ENCODE measurements at regions not wholly inside any gene's neighbourhood (a gene's known extent, or its start where the extent isn't known, plus 50 kb on each side); places are given as distances from the start of the nearest gene placed in this dataset.

GRCh38 chr1:241419986-241420385 lies 63.0 kb upstream of the RGS7 start:
- Histone ChIP-seq H3K4me2 (ENCODE audit: low read depth, low read length) (no peak overlapping the region), H3K4me1 (ENCODE audit: low read length) (no peaks in the 10 kb centered on the region), H3K36me3 (replicated peaks; ENCODE audit: insufficient read depth, low read length) (no peaks in the 10 kb centered on the region), H3K9me3 (replicated peaks; ENCODE audit: insufficient read depth, low read length) (no peaks in the 10 kb centered on the region), H3F3A (ENCODE audit: insufficient read depth, low read length) (no peaks in the 10 kb centered on the region), H3K9me2 (replicated peaks; ENCODE audit: insufficient read depth, low read length) (no peaks in the 10 kb centered on the region), H3K27ac (ENCODE audit: low read length) (no peak overlapping the region), H3K4me3 (ENCODE audit: low read length) (no peak overlapping the region), H3K27me3 (replicated peaks; ENCODE audit: insufficient read depth, low read length) (no peaks in the 10 kb centered on the region), H2AFZ (ENCODE audit: low read length) (no peak overlapping the region), H4K20me1 (ENCODE audit: insufficient read depth, low read length) (no peaks in the 10 kb centered on the region), H3K79me2 (ENCODE audit: low read length) (no peaks in the 10 kb centered on the region), H3K9ac (ENCODE audit: low read length) (no peak overlapping the region)
- no peak for DNase-seq
- TF ChIP-seq CTCF (IDR thresholded peaks at IDR 0.05; ENCODE audit: low read length) (no peak), EZH2 (optimal IDR thresholded peaks at IDR 0.05; ENCODE audit: low read depth, low read length) (no peak), EZH2phosphoT487 (IDR thresholded peaks at IDR 0.05; ENCODE audit: low read length) (no peak)

DNA sequence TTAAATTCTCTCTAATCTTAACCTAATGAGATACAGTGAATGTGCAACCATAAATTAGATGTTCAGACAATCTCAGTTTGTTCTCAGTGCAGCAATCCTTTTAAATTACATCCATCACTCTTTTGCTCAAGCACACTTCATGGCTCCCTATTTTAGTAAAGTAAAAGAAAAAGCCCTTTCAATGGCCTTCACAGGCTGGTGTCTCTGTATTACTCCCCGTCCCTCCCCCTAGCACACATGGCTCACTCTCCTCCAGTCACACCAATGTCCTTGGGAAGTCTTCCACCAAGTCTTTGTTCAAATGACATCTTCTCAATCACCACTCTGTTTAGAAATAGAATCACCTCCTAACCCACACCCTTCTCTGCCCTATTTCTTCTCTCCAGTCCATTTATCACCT lies 60.3 kb upstream of the RGS7 start:
- H3K4me2 ChIP-seq (ENCODE audit: low read depth, low read length): no peak overlapping the region
- no peak overlapping the region for H3K27ac ChIP-seq (ENCODE audit: low read length)
- no peaks in the 10 kb centered on the region for H3F3A ChIP-seq (ENCODE audit: insufficient read depth, low read length)
- H3K4me1 ChIP-seq (ENCODE audit: low read length): no peaks in the 10 kb centered on the region
- TF ChIP-seq EZH2phosphoT487 (IDR thresholded peaks at IDR 0.05; ENCODE audit: low read length): no peak
- TF ChIP-seq EZH2 (optimal IDR thresholded peaks at IDR 0.05; ENCODE audit: low read depth, low read length): no peak
- TF ChIP-seq CTCF (IDR thresholded peaks at IDR 0.05; ENCODE audit: low read length): no peak
- no peaks in the 10 kb centered on the region for H3K36me3 ChIP-seq (replicated peaks; ENCODE audit: insufficient read depth, low read length)
- H3K79me2 ChIP-seq (ENCODE audit: low read length): no peaks in the 10 kb centered on the region
- no peaks in the 10 kb centered on the region for H3K9me3 ChIP-seq (replicated peaks; ENCODE audit: insufficient read depth, low read length)
- H3K4me3 ChIP-seq (ENCODE audit: low read length): no peak overlapping the region
- H2AFZ ChIP-seq (ENCODE audit: low read length): no peak overlapping the region
- H4K20me1 ChIP-seq (ENCODE audit: insufficient read depth, low read length): no peaks in the 10 kb centered on the region
- no peaks in the 10 kb centered on the region for H3K27me3 ChIP-seq (replicated peaks; ENCODE audit: insufficient read depth, low read length)
- H3K9me2 ChIP-seq (replicated peaks; ENCODE audit: insufficient read depth, low read length): no peaks in the 10 kb centered on the region
- no peak for DNase-seq
- H3K9ac ChIP-seq (ENCODE audit: low read length): no peak overlapping the region

- H4K20me1 ChIP-seq (ENCODE audit: insufficient read depth, low read length): no peaks in the 10 kb centered on the region
- TF ChIP-seq EZH2phosphoT487 (IDR thresholded peaks at IDR 0.05; ENCODE audit: low read length): no peak
- TF ChIP-seq EZH2 (optimal IDR thresholded peaks at IDR 0.05; ENCODE audit: low read depth, low read length): no peak
- no peak for TF ChIP-seq CTCF (IDR thresholded peaks at IDR 0.05; ENCODE audit: low read length)
- H2AFZ ChIP-seq (ENCODE audit: low read length): no peak overlapping the region
- no peaks in the 10 kb centered on the region for H3K9me2 ChIP-seq (replicated peaks; ENCODE audit: insufficient read depth, low read length)
- no peak overlapping the region for H3K9ac ChIP-seq (ENCODE audit: low read length)
- no peaks in the 10 kb centered on the region for H3K4me1 ChIP-seq (ENCODE audit: low read length)
- no peak for DNase-seq
- H3K79me2 ChIP-seq (ENCODE audit: low read length): no peaks in the 10 kb centered on the region
- H3K4me3 ChIP-seq (ENCODE audit: low read length): no peak overlapping the region
- H3K27ac ChIP-seq (ENCODE audit: low read length): no peak overlapping the region
- H3K9me3 ChIP-seq (replicated peaks; ENCODE audit: insufficient read depth, low read length): no peaks in the 10 kb centered on the region
- no peaks in the 10 kb centered on the region for H3K27me3 ChIP-seq (replicated peaks; ENCODE audit: insufficient read depth, low read length)
- H3K4me2 ChIP-seq (ENCODE audit: low read depth, low read length): no peak overlapping the region
- no peaks in the 10 kb centered on the region for H3K36me3 ChIP-seq (replicated peaks; ENCODE audit: insufficient read depth, low read length)
- H3F3A ChIP-seq (ENCODE audit: insufficient read depth, low read length): no peaks in the 10 kb centered on the region
These were observed 57.0 kb upstream of the RGS7 start for GRCh38 chr1:241413974-241414373.

Measured in MM.1S (cell line).